ENCODE measurements at regions not wholly inside any gene's neighbourhood (a gene's known extent, or its start where the extent isn't known, plus 50 kb on each side); places are given as distances from the start of the nearest gene placed in this dataset.

GRCh38 chr9:108724122-108724521, 131.7 kb downstream of the ACTL7B start:
- Histone ChIP-seq H3K4me3 (ENCODE audit: low read depth, low read length) (no peak overlapping the region), H3K4me1 (ENCODE audit: control insufficient read depth, insufficient read depth, low read length) (no peaks in the 10 kb centered on the region), H3K27ac (ENCODE audit: extremely low read depth, low read depth, low read length) (no peak overlapping the region), H3K36me3 (ENCODE audit: control insufficient read depth in 2 of 2, insufficient read depth in 1 of 2, low read length in 2 of 2) (no peaks in the 10 kb centered on the region), H3K9me3 (ENCODE audit: control insufficient read depth, insufficient read depth, low read depth, low read length) (no peaks in the 10 kb centered on the region)
- CTCF ChIA-PET: interaction anchor here (0.9 kb wide), 1 partner anchor 38 kb away, joined by 4 read pairs; no protein-coding TSS in a partner anchor
- TF ChIP-seq ZIC2 (tag by site-specific recombination; IDR thresholded peaks at IDR 0.05) (no peak), ZNF654 (tag by site-specific recombination; IDR thresholded peaks at IDR 0.05; ENCODE audit: low read depth) (no peak), ZNF223 (tag by site-specific recombination; IDR thresholded peaks at IDR 0.05) (no peak), ZNF785 (tag by site-specific recombination; IDR thresholded peaks at IDR 0.05) (no peak), ZSCAN16 (tag by site-specific recombination; IDR thresholded peaks at IDR 0.05) (no peak), ATF2 (tag by site-specific recombination; IDR thresholded peaks at IDR 0.05; ENCODE audit: low read depth) (no peak), ZNF768 (tag by site-specific recombination; IDR thresholded peaks at IDR 0.05) (no peak), ZNF350 (tag by site-specific recombination; IDR thresholded peaks at IDR 0.05) (no peak), MEIS1 (CRISPR knock-in tag; IDR thresholded peaks at IDR 0.05; ENCODE audit: borderline replicate concordance) (no peak)
- POLR2A ChIA-PET: no interaction called here

- POLR2A ChIA-PET: interaction anchor here (0.5 kb wide), 1 partner anchor 1506 kb away, joined by 3 read pairs; no protein-coding TSS in a partner anchor
- Histone ChIP-seq H3K27ac (ENCODE audit: extremely low read depth, low read depth, low read length) (no peak overlapping the region), H3K4me1 (ENCODE audit: control insufficient read depth, insufficient read depth, low read length) (no peaks in the 10 kb centered on the region), H3K36me3 (ENCODE audit: control insufficient read depth in 2 of 2, insufficient read depth in 1 of 2, low read length in 2 of 2) (no peaks in the 10 kb centered on the region), H3K9me3 (ENCODE audit: control insufficient read depth, insufficient read depth, low read depth, low read length) (no peaks in the 10 kb centered on the region), H3K4me3 (ENCODE audit: low read depth, low read length) (no peak overlapping the region)
- TF ChIP-seq YY2 (tag by site-specific recombination; IDR thresholded peaks at IDR 0.05): no peak
- TF ChIP-seq ZNF239 (tag by site-specific recombination; IDR thresholded peaks at IDR 0.05): no peak
- no peak for TF ChIP-seq ZNF202 (tag by site-specific recombination; IDR thresholded peaks at IDR 0.05; ENCODE audit: borderline replicate concordance)
- TF ChIP-seq REST (tag by site-specific recombination; IDR thresholded peaks at IDR 0.05): no peak
- no peak for TF ChIP-seq REPIN1 (tag by site-specific recombination; IDR thresholded peaks at IDR 0.05; ENCODE audit: low read depth)
- TF ChIP-seq PRDM1 (tag by site-specific recombination; IDR thresholded peaks at IDR 0.05): no peak
- TF ChIP-seq ZSCAN18 (tag by site-specific recombination; IDR thresholded peaks at IDR 0.05): no peak
- no peak for TF ChIP-seq ZNF596 (tag by site-specific recombination; IDR thresholded peaks at IDR 0.05)
- TF ChIP-seq MYNN (tag by site-specific recombination; IDR thresholded peaks at IDR 0.05; ENCODE audit: borderline replicate concordance): no peak
- no peak for TF ChIP-seq ZNF350 (tag by site-specific recombination; IDR thresholded peaks at IDR 0.05)
- TF ChIP-seq PBX3 (CRISPR knock-in tag; IDR thresholded peaks at IDR 0.05): no peak
- TF ChIP-seq ZFHX2 (tag by site-specific recombination; conservative IDR thresholded peaks at IDR 0.05): no peak
- TF ChIP-seq SCRT2 (tag by site-specific recombination; IDR thresholded peaks at IDR 0.05): no peak
- no peak for TF ChIP-seq ZNF391 (tag by site-specific recombination; IDR thresholded peaks at IDR 0.05; ENCODE audit: borderline replicate concordance, low read depth)
- no peak for TF ChIP-seq SP3 (tag by site-specific recombination; IDR thresholded peaks at IDR 0.05)
- CTCF ChIA-PET: no interaction called here
Measured at GRCh38 chr9:108722396-108722795, 133.4 kb downstream of the ACTL7B start.
